ENCODE measurements at regions not wholly inside any gene's neighbourhood (a gene's known extent, or its start where the extent isn't known, plus 50 kb on each side); places are given as distances from the start of the nearest gene placed in this dataset.

- no peaks in the 10 kb centered on the region for H3K9me3 ChIP-seq (replicated peaks; ENCODE audit: control insufficient read depth, insufficient read depth, low read length)
- CTCF ChIA-PET = no interaction called here
- H4K20me1 ChIP-seq (replicated peaks; ENCODE audit: control insufficient read depth, extremely low read depth, insufficient read depth, low read length) = no peaks in the 10 kb centered on the region
- no peaks in the 10 kb centered on the region for H3K79me2 ChIP-seq (ENCODE audit: control insufficient read depth, insufficient read depth, low read length)
- H3K4me3 ChIP-seq (replicated peaks in 1 of 3; ENCODE audit: insufficient read depth in 1 of 3, low read depth in 1 of 3, low read length in 3 of 3) = no peak overlapping the region
- H3K27me3 ChIP-seq (ENCODE audit: control insufficient read depth in 2 of 2, insufficient read depth in 2 of 2, low read length in 2 of 2) = no peaks in the 10 kb centered on the region
- no peak overlapping the region for H3K4me2 ChIP-seq (ENCODE audit: insufficient read depth, low read length)
- BruUV-seq (replicated peaks) = no TSS peak
- FAIRE-seq (no peak), DNase-seq (ENCODE audit: low read depth, low spot score) (no peak)
- dilution Hi-C loops (cut with MboI; ENCODE audit: extremely low pct_ligation_motif_present, low sequenced_read_pairs) = no loop called here
- H3K9me1 ChIP-seq (replicated peaks; ENCODE audit: control insufficient read depth, extremely low read depth, insufficient read depth, low read length) = no peaks in the 10 kb centered on the region
- no peak overlapping the region for H3K9ac ChIP-seq (replicated peaks; ENCODE audit: extremely low read depth, insufficient read depth, low read length)
- POLR2A ChIA-PET = no interaction called here
- H3K4me1 ChIP-seq (ENCODE audit: control insufficient read depth, extremely low read depth, insufficient read depth, low read length) = no peaks in the 10 kb centered on the region
- no peaks in the 10 kb centered on the region for H3K36me3 ChIP-seq (ENCODE audit: control insufficient read depth in 2 of 2, extremely low read depth in 1 of 2, insufficient read depth in 2 of 2, low read length in 2 of 2)
- intact Hi-C loops (cut with micrococcal nuclease) = loop anchor here (10.0 kb wide), 1 partner anchor 1910 kb away; no protein-coding TSS in a partner anchor
- no peak for TF ChIP-seq CTCF (IDR thresholded peaks at IDR 0.05; ENCODE audit: extremely low read depth in 1 of 2, insufficient read depth in 1 of 2, low read depth in 1 of 2, low read length in 2 of 2)
- no peak for TF ChIP-seq FOS (IDR thresholded peaks at IDR 0.05; ENCODE audit: borderline replicate concordance, insufficient read depth, low read length)
- TF ChIP-seq EZH2 (IDR thresholded peaks at IDR 0.05; ENCODE audit: borderline replicate concordance, low read depth, low read length, severe bottlenecking) = no peak
- TF ChIP-seq GATA2 (IDR thresholded peaks at IDR 0.05; ENCODE audit: insufficient read depth, insufficient read length, low read depth, low read length) = no peak
- no peak for TF ChIP-seq MYC (IDR thresholded peaks at IDR 0.05; ENCODE audit: low read depth, low read length)
- no peak for TF ChIP-seq JUN (IDR thresholded peaks at IDR 0.05; ENCODE audit: borderline replicate concordance, insufficient read depth, insufficient read length, low read depth)
- no peak for TF ChIP-seq POLR2A (IDR thresholded peaks at IDR 0.05; ENCODE audit: low read depth, low read length)
- TF ChIP-seq POLR2AphosphoS5 (IDR thresholded peaks at IDR 0.05; ENCODE audit: insufficient read depth, low read depth, low read length) = no peak
- TF ChIP-seq MAX (IDR thresholded peaks at IDR 0.05; ENCODE audit: insufficient read depth, insufficient read length) = no peak
- H3K27ac ChIP-seq (ENCODE audit: insufficient read depth, low read depth, low read length) = no peak overlapping the region
- no peak overlapping the region for H2AFZ ChIP-seq (ENCODE audit: low read depth, low read length)
These were observed 321.3 kb downstream of the MEX3B start for GRCh38 chr15:81724536-81724935.
